ENCODE measurements at regions not wholly inside any gene's neighbourhood (a gene's known extent, or its start where the extent isn't known, plus 50 kb on each side); places are given as distances from the start of the nearest gene placed in this dataset.

GRCh38 chr6:8361259-8361658, 74.1 kb downstream of the SLC35B3 start:
- DNase-seq (ENCODE audit: low spot score in 2 of 2, unreplicated experiment in 2 of 2), result no peak
- H3K27ac Mint-ChIP-seq, result no peak overlapping the region
- no peaks in the 10 kb centered on the region for H3K36me3 Mint-ChIP-seq
- no peaks in the 10 kb centered on the region for H3K4me1 Mint-ChIP-seq
- no peak for TF ChIP-seq CTCF (IDR thresholded peaks at IDR 0.05; ENCODE audit: unreplicated experiment)
- H3K27me3 Mint-ChIP-seq (ENCODE audit: low read depth), result no peaks in the 10 kb centered on the region
- H3K9me3 Mint-ChIP-seq, result peaks cover 4% of the 10 kb centered on the region
- no peak overlapping the region for H3K4me3 Mint-ChIP-seq

GRCh38 chr6:8352966-8353340, 82.4 kb downstream of the SLC35B3 start:
- no peak for TF ChIP-seq CTCF (IDR thresholded peaks at IDR 0.05; ENCODE audit: unreplicated experiment)
- H3K27ac Mint-ChIP-seq, result no peak overlapping the region
- DNase-seq (ENCODE audit: low spot score in 2 of 2, unreplicated experiment in 2 of 2), result no peak

GRCh38 chr6:8352335-8352965, 82.9 kb downstream of the SLC35B3 start:
- no peak for TF ChIP-seq CTCF (IDR thresholded peaks at IDR 0.05; ENCODE audit: unreplicated experiment)
- Mint-ChIP-seq H3K4me3 (no peak overlapping the region), H3K36me3 (peaks cover 2% of the 10 kb centered on the region), H3K27ac (no peak overlapping the region), H3K4me1 (no peaks in the 10 kb centered on the region), H3K9me3 (peaks cover 7% of the 10 kb centered on the region), H3K27me3 (ENCODE audit: low read depth) (no peaks in the 10 kb centered on the region)
- no peak for DNase-seq (ENCODE audit: low spot score in 2 of 2, unreplicated experiment in 2 of 2)

More at GRCh38 chr6:8352966-8353340, 82.4 kb downstream of the SLC35B3 start:
- no peak overlapping the region for H3K4me3 Mint-ChIP-seq
- H3K36me3 Mint-ChIP-seq, result peaks cover 2% of the 10 kb centered on the region
- H3K4me1 Mint-ChIP-seq, result no peaks in the 10 kb centered on the region
- peaks cover 5% of the 10 kb centered on the region for H3K9me3 Mint-ChIP-seq
- H3K27me3 Mint-ChIP-seq (ENCODE audit: low read depth), result no peaks in the 10 kb centered on the region

- H3K27ac Mint-ChIP-seq, result peak overlapping the region; percentile 2
- no peaks in the 10 kb centered on the region for H3K27me3 Mint-ChIP-seq (ENCODE audit: low read depth)
- H3K36me3 Mint-ChIP-seq, result peaks cover 3% of the 10 kb centered on the region
- H3K4me3 Mint-ChIP-seq, result no peak overlapping the region
- peaks cover 12% of the 10 kb centered on the region for H3K9me3 Mint-ChIP-seq
- peaks cover 26% of the 10 kb centered on the region for H3K4me1 Mint-ChIP-seq
- no peak for TF ChIP-seq CTCF (IDR thresholded peaks at IDR 0.05; ENCODE audit: unreplicated experiment)
- no peak for DNase-seq (ENCODE audit: low spot score in 2 of 2, unreplicated experiment in 2 of 2)
These were observed 91.7 kb downstream of the SLC35B3 start for GRCh38 chr6:8343600-8343999.

- H3K36me3 Mint-ChIP-seq, result peaks cover 3% of the 10 kb centered on the region
These were observed 93.0 kb downstream of the SLC35B3 start for GRCh38 chr6:8342241-8342819.

More at GRCh38 chr6:8342241-8342819, 93.0 kb downstream of the SLC35B3 start:
- no peak for TF ChIP-seq CTCF (IDR thresholded peaks at IDR 0.05; ENCODE audit: unreplicated experiment)
- no peak overlapping the region for H3K27ac Mint-ChIP-seq
- no peak overlapping the region for H3K4me3 Mint-ChIP-seq
- no peaks in the 10 kb centered on the region for H3K27me3 Mint-ChIP-seq (ENCODE audit: low read depth)
- H3K9me3 Mint-ChIP-seq, result peaks cover 10% of the 10 kb centered on the region
- peaks cover 26% of the 10 kb centered on the region for H3K4me1 Mint-ChIP-seq
- DNase-seq (ENCODE audit: low spot score in 2 of 2, unreplicated experiment in 2 of 2), result no peak

All from mesothelial cell of epicardium (in vitro differentiated cells).